Neural progenitor cell (in vitro differentiated cells): ENCODE measurements at regions not wholly inside any gene's neighbourhood (a gene's known extent, or its start where the extent isn't known, plus 50 kb on each side); places are given as distances from the start of the nearest gene placed in this dataset.

ENCODE experiments used
- EZH2 ChIP-seq: fragments of 200-600 bp; sonication (generic); IDR thresholded peaks from 2 replicates; pipeline ENCODE4 v1.6.1; 2017; ENCODE audit warnings: antibody characterized with exemption, mild to moderate bottlenecking, moderate library complexity
- TF ChIP-seq, protein P1 (sequence below): fragments of 200-600 bp; sonication (generic); IDR thresholded peaks from 2 replicates; pipeline ENCODE4 v1.5.1; 2017; ENCODE audit warnings: antibody characterized with exemption, mild to moderate bottlenecking

GRCh38 chr7:119919986-119920385 lies 353.0 kb upstream of the KCND2 start:
- TF ChIP-seq, protein P1, sequence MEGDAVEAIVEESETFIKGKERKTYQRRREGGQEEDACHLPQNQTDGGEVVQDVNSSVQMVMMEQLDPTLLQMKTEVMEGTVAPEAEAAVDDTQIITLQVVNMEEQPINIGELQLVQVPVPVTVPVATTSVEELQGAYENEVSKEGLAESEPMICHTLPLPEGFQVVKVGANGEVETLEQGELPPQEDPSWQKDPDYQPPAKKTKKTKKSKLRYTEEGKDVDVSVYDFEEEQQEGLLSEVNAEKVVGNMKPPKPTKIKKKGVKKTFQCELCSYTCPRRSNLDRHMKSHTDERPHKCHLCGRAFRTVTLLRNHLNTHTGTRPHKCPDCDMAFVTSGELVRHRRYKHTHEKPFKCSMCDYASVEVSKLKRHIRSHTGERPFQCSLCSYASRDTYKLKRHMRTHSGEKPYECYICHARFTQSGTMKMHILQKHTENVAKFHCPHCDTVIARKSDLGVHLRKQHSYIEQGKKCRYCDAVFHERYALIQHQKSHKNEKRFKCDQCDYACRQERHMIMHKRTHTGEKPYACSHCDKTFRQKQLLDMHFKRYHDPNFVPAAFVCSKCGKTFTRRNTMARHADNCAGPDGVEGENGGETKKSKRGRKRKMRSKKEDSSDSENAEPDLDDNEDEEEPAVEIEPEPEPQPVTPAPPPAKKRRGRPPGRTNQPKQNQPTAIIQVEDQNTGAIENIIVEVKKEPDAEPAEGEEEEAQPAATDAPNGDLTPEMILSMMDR: no peak
- no peak for TF ChIP-seq EZH2
